Colonic mucosa (tissue), 4 donors: ENCODE measurements at regions not wholly inside any gene's neighbourhood (a gene's known extent, or its start where the extent isn't known, plus 50 kb on each side); places are given as distances from the start of the nearest gene placed in this dataset.

Experiments
- DNase-seq: peaks from one replicate; pipeline ENCODE4 v3.0.0-alpha.2; 2020
- H3K27ac ChIP-seq: fragments of 200-600 bp; one replicate; pipeline ENCODE4 v1.8.0; 2021
- H3K27me3 ChIP-seq: fragments of 200-600 bp; one replicate; pipeline ENCODE4 v1.8.0; 2021
- H3K36me3 ChIP-seq: fragments of 200-600 bp; one replicate; pipeline ENCODE4 v1.8.0; 2021
- H3K4me1 ChIP-seq: fragments of 200-600 bp; one replicate; pipeline ENCODE4 v1.8.0; 2021; ENCODE audit warnings: mild to moderate bottlenecking
- H3K4me3 ChIP-seq: fragments of 200-600 bp; one replicate; pipeline ENCODE4 v1.8.0; 2021
- H3K9ac ChIP-seq, 2 donors: one replicate each; pipeline ENCODE4 v1.7.0; 2013; ENCODE audit warnings: control low read depth in 2 of 2, low read depth in 2 of 2, low read length in 2 of 2
- H3K9me3 ChIP-seq: fragments of 200-600 bp; one replicate; pipeline ENCODE4 v1.8.0; 2021
- intact Hi-C: fragments of 100-400 bp; cut with DNase I; formaldehyde crosslinking; loops from one replicate; pipeline ENCODE4 v1.14.1; 2022
- TF ChIP-seq, protein P1 (sequence below): fragments of 200-600 bp; IDR thresholded peaks from one replicate; pipeline ENCODE4 v1.8.0; 2022; ENCODE audit warnings: antibody characterized with exemption, mild to moderate bottlenecking
- donor health status: healthy.
- donor health status: DM: no; HTN: no; CAD: no.
- donor health status: DM: no; HTN: no; CAD: no.

DNA sequence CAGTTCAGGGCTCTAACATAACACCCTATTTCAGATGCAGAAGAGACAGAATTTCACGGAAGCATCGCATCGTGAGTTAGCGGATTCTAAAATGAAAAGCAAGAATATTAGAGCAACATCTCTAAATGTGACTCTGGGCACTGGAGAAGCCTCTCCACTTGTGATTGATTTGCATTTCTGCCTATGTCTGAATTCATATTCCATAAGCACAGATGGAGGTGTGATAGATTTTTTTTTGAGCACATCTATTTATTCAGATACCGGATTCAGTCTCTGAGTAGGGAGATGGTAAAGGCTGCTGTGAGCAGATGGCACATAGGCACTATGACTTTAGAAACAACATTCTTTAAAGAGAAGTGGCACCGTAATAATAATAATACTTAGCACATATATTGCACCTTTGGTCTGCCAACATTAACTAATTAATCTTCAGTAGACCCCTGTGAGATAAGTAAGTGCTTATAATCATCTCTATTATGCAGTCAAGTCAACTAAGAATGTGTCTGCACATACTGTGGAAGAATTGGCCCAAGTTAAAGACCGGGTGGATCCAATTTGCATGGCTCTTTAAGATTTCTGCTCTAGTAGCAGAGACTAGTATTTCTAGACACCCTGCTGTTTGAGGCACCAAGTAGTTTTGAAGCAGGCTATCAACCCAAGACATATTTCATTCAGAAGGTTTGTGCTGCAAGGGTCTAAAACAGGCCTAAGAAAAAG lies 685.0 kb downstream of the CETN3 start:
- H3K4me1 ChIP-seq = no peaks in the 10 kb centered on the region
- no peak overlapping the region for H3K9ac ChIP-seq
- TF ChIP-seq, protein P1, sequence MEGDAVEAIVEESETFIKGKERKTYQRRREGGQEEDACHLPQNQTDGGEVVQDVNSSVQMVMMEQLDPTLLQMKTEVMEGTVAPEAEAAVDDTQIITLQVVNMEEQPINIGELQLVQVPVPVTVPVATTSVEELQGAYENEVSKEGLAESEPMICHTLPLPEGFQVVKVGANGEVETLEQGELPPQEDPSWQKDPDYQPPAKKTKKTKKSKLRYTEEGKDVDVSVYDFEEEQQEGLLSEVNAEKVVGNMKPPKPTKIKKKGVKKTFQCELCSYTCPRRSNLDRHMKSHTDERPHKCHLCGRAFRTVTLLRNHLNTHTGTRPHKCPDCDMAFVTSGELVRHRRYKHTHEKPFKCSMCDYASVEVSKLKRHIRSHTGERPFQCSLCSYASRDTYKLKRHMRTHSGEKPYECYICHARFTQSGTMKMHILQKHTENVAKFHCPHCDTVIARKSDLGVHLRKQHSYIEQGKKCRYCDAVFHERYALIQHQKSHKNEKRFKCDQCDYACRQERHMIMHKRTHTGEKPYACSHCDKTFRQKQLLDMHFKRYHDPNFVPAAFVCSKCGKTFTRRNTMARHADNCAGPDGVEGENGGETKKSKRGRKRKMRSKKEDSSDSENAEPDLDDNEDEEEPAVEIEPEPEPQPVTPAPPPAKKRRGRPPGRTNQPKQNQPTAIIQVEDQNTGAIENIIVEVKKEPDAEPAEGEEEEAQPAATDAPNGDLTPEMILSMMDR = no peak
- DNase-seq = no peak
- no peaks in the 10 kb centered on the region for H3K27me3 ChIP-seq
- no peaks in the 10 kb centered on the region for H3K36me3 ChIP-seq
- H3K4me3 ChIP-seq = no peak overlapping the region
- intact Hi-C loops = no loop called here
- H3K27ac ChIP-seq = no peak overlapping the region
- no peaks in the 10 kb centered on the region for H3K9me3 ChIP-seq

DNA sequence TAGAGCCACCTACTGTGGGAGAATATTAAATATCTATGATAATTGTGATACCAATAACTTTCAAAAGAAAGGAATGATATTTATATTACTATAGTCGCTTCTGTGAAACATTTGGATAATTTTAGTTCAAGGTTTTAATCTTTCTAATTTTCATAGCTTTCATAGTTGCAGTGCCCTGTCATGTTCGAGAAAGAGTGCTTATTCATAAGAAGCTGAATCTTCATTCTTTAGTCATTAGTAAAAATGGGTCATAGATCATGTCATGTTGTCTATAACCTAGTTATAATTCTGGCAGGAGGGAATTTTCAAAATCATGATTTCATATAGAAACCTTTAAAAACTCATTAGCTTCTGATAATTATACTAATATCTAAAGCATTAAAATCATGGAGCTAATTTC lies 685.6 kb downstream of the CETN3 start:
- intact Hi-C loops = no loop called here
- Histone ChIP-seq H3K9ac (no peak overlapping the region), H3K27ac (no peak overlapping the region), H3K4me1 (no peaks in the 10 kb centered on the region), H3K27me3 (no peaks in the 10 kb centered on the region), H3K4me3 (no peak overlapping the region), H3K9me3 (no peaks in the 10 kb centered on the region), H3K36me3 (no peaks in the 10 kb centered on the region)
- TF ChIP-seq, protein P1 = no peak
- no peak for DNase-seq

DNA sequence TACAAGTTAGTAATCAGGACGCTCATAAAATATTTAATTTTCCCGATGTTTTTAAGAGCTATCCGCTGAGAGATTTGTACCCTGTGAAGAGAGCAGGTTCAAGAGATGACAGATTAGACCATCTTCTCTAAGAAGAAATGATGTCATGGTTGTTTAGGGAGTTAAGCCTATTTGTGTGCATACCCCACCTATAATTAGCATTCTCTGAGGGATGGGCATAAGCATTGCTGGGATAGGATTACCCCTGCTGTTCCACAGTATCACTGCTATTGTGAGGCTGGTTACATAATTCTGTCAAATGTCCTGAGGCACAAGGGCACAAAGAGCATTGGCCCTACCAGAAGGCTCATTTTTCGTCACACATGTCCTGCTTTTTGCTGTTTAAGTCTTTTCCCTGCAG lies 687.0 kb downstream of the CETN3 start:
- H3K4me1 ChIP-seq = no peaks in the 10 kb centered on the region
- no peaks in the 10 kb centered on the region for H3K36me3 ChIP-seq
- no peak overlapping the region for H3K27ac ChIP-seq
- intact Hi-C loops = no loop called here
- H3K27me3 ChIP-seq = no peaks in the 10 kb centered on the region
- no peak for DNase-seq
- no peaks in the 10 kb centered on the region for H3K9me3 ChIP-seq
- TF ChIP-seq, protein P1 = no peak
- no peak overlapping the region for H3K4me3 ChIP-seq
- no peak overlapping the region for H3K9ac ChIP-seq

DNA sequence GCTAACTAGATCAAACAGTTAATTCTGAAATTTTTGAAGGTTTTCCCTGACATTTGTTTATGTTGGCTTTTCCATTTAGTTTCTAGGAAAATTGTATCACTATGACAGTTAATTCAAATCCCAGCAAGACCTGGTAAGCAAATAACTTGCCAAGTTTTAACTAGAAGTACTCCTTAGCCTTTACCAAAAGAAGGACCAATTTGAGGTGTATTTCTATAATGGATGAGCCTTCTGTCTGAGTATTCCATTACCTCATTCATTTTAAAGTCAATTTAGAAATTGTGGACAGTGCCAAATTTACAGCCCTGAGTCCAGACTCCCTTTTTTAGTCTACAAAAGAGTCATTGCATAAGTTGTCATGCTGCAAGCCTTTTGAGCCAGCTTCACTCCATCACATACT lies 687.6 kb downstream of the CETN3 start:
- no peak overlapping the region for H3K27ac ChIP-seq
- intact Hi-C loops = no loop called here
- no peak overlapping the region for H3K9ac ChIP-seq
- no peaks in the 10 kb centered on the region for H3K9me3 ChIP-seq
- no peaks in the 10 kb centered on the region for H3K36me3 ChIP-seq
- H3K27me3 ChIP-seq = no peaks in the 10 kb centered on the region
- no peak overlapping the region for H3K4me3 ChIP-seq
- H3K4me1 ChIP-seq = no peaks in the 10 kb centered on the region
- no peak for DNase-seq
- TF ChIP-seq, protein P1 = no peak

DNA sequence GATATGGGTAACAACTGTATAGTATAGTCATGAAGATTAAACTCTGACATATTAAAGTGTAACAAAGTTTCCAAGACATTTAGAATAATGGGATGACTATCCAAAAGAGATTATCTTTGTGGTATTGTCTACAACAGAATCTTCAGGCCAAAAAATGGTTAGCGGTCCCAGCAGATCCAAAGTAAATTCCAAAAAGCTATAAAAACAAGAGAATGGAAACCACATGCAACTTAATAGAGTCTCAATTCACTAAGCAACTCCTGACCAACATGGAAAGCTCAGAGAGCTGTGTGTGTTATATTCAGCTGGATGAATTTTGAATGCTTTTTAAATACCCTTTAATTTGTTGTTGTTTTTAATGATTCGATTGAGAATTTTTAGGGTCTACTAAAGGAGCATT lies 688.2 kb downstream of the CETN3 start:
- H3K36me3 ChIP-seq = no peaks in the 10 kb centered on the region
- H3K27me3 ChIP-seq = no peaks in the 10 kb centered on the region
- H3K9me3 ChIP-seq = no peaks in the 10 kb centered on the region
- no peak overlapping the region for H3K9ac ChIP-seq
- H3K4me3 ChIP-seq = no peak overlapping the region
- H3K27ac ChIP-seq = no peak overlapping the region
- TF ChIP-seq, protein P1 = no peak
- no peaks in the 10 kb centered on the region for H3K4me1 ChIP-seq
- intact Hi-C loops = no loop called here
- DNase-seq = no peak
